HEK293T (cell line): ENCODE measurements at regions not wholly inside any gene's neighbourhood (a gene's known extent, or its start where the extent isn't known, plus 50 kb on each side); places are given as distances from the start of the nearest gene placed in this dataset.

ENCODE experiments used
- CTCF ChIA-PET: fragments of 350-600 bp; formaldehyde crosslinking; extraction: SDS; loops from one replicate; lab custom pipeline; 2021; ENCODE audit warnings: antibody characterized with exemption, inconsistent platforms; lab: Yijun Ruan, JAX
- POLR2A ChIA-PET: fragments of 350-600 bp; formaldehyde crosslinking; extraction: SDS; loops from one replicate; lab custom pipeline; 2020; ENCODE audit warnings: antibody characterized with exemption, inconsistent platforms; lab: Yijun Ruan, JAX
- DNase-seq: peaks from one replicate; pipeline ENCODE4 v3.0.0; 2012; ENCODE audit warnings: mixed read lengths; ENCODE audit errors: extremely low spot score
- ARNT ChIP-seq: fragments of 450-650 bp; IDR thresholded peaks from 2 replicates; pipeline ENCODE4 v1.6.1; 2017; ENCODE audit warnings: mild to moderate bottlenecking
- BHLHE40 ChIP-seq: fragments of 450-650 bp; IDR thresholded peaks from 2 replicates; pipeline ENCODE4 v1.6.1; 2016; ENCODE audit warnings: mild to moderate bottlenecking, moderate library complexity, borderline replicate concordance
- CTBP1 ChIP-seq: fragments of 450-650 bp; IDR thresholded peaks from 2 replicates; pipeline ENCODE4 v1.6.1; 2016; ENCODE audit warnings: borderline replicate concordance
- ELF4 ChIP-seq: fragments of 450-650 bp; IDR thresholded peaks from 2 replicates; pipeline ENCODE4 v1.6.1; 2017; ENCODE audit warnings: antibody characterized with exemption
- FOXA1 ChIP-seq: fragments of 450-650 bp; IDR thresholded peaks from 2 replicates; pipeline ENCODE4 v1.6.1; 2016; ENCODE audit warnings: mild to moderate bottlenecking
- FOXK2 ChIP-seq: fragments of 450-650 bp; IDR thresholded peaks from 2 replicates; pipeline ENCODE4 v1.6.1; 2016; ENCODE audit warnings: mild to moderate bottlenecking
- FOXM1 ChIP-seq: fragments of 450-650 bp; IDR thresholded peaks from 2 replicates; pipeline ENCODE4 v1.6.1; 2017; ENCODE audit warnings: mild to moderate bottlenecking, borderline replicate concordance
- HDGF ChIP-seq: fragments of 450-650 bp; IDR thresholded peaks from 2 replicates; pipeline ENCODE4 v1.6.1; 2017; ENCODE audit warnings: antibody characterized with exemption, borderline replicate concordance
- L3MBTL2 ChIP-seq: fragments of 450-650 bp; conservative IDR thresholded peaks from 2 replicates; pipeline ENCODE4 v1.6.1; 2016; ENCODE audit warnings: mild to moderate bottlenecking
- LEF1 ChIP-seq: fragments of 450-650 bp; IDR thresholded peaks from 2 replicates; pipeline ENCODE4 v1.6.1; 2017; ENCODE audit warnings: mild to moderate bottlenecking, borderline replicate concordance
- NFRKB ChIP-seq: fragments of 450-650 bp; IDR thresholded peaks from 2 replicates; pipeline ENCODE4 v1.6.1; 2016; ENCODE audit warnings: mild to moderate bottlenecking, moderate library complexity
- SP1 ChIP-seq: fragments of 450-650 bp; IDR thresholded peaks from 2 replicates; pipeline ENCODE4 v1.6.1; 2017
- SUZ12 ChIP-seq: fragments of 450-650 bp; IDR thresholded peaks from 2 replicates; pipeline ENCODE4 v1.6.1; 2016; ENCODE audit warnings: mild to moderate bottlenecking
- TARDBP ChIP-seq: fragments of 450-650 bp; IDR thresholded peaks from 2 replicates; pipeline ENCODE4 v1.6.1; 2016
- ZNF384 ChIP-seq: fragments of 450-650 bp; IDR thresholded peaks from 2 replicates; pipeline ENCODE4 v1.6.1; 2016
- TF ChIP-seq, protein P1 (sequence below): fragments of 450-650 bp; IDR thresholded peaks from 2 replicates; pipeline ENCODE4 v1.6.1; 2016

DNA sequence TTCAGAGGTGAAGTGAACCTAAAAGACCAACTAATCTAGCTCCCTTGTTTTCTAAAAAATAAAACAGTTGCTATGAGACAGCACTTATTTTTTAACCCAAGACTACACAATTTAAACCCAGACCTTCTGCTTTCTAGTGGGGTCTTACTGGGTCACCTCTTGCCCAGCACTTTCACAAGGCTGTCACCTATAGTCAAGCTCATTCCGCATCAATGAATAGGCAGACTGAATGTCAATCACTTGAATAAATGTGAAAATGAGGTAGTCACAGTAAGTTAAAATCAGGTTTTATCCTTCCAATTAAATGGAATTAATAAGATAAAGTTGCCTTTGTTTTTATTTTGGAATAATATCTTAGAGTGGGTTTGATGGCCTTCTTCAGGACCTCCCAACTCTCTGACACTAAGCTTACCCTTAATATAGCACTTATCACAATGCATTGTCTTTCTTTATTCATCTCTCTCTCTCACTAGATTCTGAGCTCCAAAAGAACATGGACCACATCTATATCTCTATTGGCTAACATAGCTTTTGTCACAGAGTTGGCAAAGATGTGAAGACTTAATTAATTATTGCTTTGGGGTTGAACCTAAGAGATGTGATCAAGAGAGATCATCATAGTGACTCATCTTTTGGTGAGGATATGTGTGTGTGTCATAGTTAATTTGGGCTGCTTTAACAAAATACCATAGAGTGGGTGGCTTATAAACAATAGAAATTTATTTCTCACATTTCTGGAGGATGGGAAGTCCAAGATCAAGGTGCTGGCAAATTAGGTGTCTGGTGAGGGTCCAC lies 248.7 kb upstream of the DAB1 start:
- POLR2A ChIA-PET: no interaction called here
- TF ChIP-seq LEF1 (no peak), TARDBP (no peak), ZNF384 (no peak), ARNT (no peak), ELF4 (no peak), FOXA1 (no peak), NFRKB (no peak), FOXM1 (no peak), CTBP1 (no peak), L3MBTL2 (no peak), SP1 (no peak)
- TF ChIP-seq, protein P1, sequence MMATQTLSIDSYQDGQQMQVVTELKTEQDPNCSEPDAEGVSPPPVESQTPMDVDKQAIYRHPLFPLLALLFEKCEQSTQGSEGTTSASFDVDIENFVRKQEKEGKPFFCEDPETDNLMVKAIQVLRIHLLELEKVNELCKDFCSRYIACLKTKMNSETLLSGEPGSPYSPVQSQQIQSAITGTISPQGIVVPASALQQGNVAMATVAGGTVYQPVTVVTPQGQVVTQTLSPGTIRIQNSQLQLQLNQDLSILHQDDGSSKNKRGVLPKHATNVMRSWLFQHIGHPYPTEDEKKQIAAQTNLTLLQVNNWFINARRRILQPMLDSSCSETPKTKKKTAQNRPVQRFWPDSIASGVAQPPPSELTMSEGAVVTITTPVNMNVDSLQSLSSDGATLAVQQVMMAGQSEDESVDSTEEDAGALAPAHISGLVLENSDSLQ: no peak
- no peak for DNase-seq
- CTCF ChIA-PET: interaction anchor here (1.1 kb wide), 1 partner anchor 11 kb away, joined by 3 read pairs; no protein-coding TSS in a partner anchor

DNA sequence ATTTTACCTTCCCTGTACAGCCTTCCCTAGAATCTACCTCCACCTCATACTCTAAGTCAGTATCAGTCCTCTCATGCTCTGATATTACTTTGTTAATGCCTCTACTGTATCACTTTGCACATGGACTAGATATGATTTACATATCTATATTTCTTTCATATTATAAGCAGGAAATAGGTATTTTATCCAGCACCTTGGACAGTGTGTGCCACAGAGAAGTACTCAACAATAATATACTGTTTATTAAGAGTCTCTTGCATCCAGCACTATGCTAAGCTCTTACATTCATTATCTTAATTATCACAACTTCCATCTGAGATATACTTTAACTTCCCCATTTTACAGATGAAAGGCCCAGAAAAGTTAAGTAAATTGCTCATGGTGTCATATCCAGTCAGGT lies 247.9 kb upstream of the DAB1 start:
- CTCF ChIA-PET: no interaction called here
- POLR2A ChIA-PET: no interaction called here
- TF ChIP-seq ZNF384 (no peak), ARNT (no peak), CTBP1 (no peak), SUZ12 (no peak), HDGF (no peak), BHLHE40 (no peak), FOXK2 (no peak), ELF4 (no peak), L3MBTL2 (no peak), FOXA1 (no peak), TARDBP (no peak), NFRKB (no peak), FOXM1 (no peak), SP1 (no peak), LEF1 (no peak)
- TF ChIP-seq, protein P1: no peak
- no peak for DNase-seq

DNA sequence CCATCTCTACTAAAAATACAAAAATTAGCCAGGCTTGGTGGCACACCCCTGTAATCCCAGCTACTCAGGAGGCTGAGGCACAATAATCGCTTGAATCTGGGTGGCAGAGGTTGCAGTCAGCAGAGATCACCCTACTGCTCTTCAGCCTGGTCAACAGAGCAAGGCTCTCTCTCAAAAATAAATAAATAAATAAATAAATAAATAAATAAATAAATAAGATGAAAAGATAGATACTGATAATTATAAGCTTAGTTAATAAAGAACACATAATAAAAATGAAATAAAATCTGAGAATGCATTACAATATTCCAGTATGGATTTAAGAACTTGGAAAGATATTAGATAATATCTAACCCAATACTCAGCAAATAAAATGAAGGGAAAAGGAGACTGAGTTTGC lies 235.9 kb upstream of the DAB1 start:
- CTCF ChIA-PET: interaction anchor here (1.4 kb wide), 1 partner anchor 9 kb away, joined by 3 read pairs; no protein-coding TSS in a partner anchor
- TF ChIP-seq HDGF (no peak), SUZ12 (no peak), FOXK2 (no peak), FOXA1 (no peak), NFRKB (no peak), ZNF384 (no peak), SP1 (no peak), BHLHE40 (no peak), TARDBP (no peak), L3MBTL2 (no peak), FOXM1 (no peak), ARNT (no peak), CTBP1 (no peak), LEF1 (no peak)
- TF ChIP-seq, protein P1: no peak
- DNase-seq: no peak
- POLR2A ChIA-PET: no interaction called here

DNA sequence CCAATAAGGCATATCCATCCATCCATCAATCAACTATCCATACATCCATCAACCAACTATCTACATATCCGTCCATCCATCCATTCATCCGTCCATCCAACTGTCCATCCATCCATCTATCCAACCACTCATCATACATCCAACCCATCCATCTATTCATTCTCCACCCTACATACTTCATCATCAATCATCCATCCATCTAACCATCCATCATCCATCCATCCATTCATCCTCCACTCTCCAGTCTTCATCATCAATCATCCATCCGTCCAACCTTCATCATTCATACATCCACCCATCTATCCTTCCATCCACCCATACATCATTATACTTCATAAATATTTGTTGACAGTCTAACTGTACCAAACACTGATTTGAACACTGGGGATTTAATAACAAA lies 231.3 kb upstream of the DAB1 start:
- TF ChIP-seq, protein P1: peak; percentile 58
- no peak for TF ChIP-seq L3MBTL2
- ChIA-PET CTCF (no interaction called here), POLR2A (no interaction called here)
- no peak for DNase-seq

DNA sequence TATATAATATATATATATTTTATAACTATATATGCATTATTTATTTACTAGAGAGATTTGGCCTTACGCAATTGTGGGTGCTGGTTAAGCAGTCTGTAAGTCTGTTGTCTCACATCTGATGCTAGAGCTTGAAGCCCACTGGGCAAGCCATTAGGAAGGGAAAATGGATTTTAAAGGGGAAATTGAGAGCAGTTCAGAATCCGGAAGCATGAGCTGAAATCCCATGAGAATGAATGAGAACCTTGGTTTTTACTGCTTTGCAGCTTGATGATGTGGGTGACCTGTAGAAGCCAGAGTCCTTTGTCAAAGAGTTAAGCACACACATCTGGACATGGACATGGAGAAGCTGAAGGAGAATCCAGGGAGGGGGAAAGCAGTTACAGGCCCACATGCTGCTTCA lies 220.8 kb upstream of the DAB1 start:
- POLR2A ChIA-PET: no interaction called here
- CTCF ChIA-PET: interaction anchor here (1.2 kb wide), 1 partner anchor 220 kb away, joined by 3 read pairs; no protein-coding TSS in a partner anchor
- TF ChIP-seq HDGF (no peak), ARNT (no peak), LEF1 (no peak), ELF4 (no peak), ZNF384 (no peak), SP1 (no peak), CTBP1 (no peak), FOXM1 (no peak), NFRKB (no peak), FOXK2 (no peak), BHLHE40 (no peak), SUZ12 (no peak), TARDBP (no peak), FOXA1 (no peak), L3MBTL2 (no peak)
- TF ChIP-seq, protein P1: no peak
- no peak for DNase-seq
